AML-193 (cell line): ENCODE measurements at regions not wholly inside any gene's neighbourhood (a gene's known extent, or its start where the extent isn't known, plus 50 kb on each side); places are given as distances from the start of the nearest gene placed in this dataset.

Experiments
- DNase-seq, 2 experiments: peaks; one replicate each; lab custom pipeline; 2025; lab: John Stamatoyannopoulos, UW

DNA sequence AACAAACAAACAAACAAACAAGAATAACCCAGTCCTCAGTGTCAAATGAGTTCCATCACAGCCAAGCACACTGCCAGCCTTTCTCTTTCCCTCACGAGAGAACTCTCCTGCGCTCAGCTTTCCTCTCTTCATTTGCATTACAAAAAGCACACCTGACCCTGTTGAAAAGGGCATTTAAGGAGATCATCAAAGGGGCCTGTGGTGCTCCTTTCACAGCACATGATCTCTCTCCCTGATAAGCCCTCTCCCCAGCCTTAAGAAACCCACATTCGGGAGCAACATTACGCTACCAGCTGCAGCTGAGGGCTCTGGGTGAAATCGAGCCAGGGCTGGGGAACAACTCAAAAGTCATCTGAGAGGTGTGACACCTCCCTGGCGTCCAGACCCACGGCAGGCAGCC lies 165.6 kb upstream of the TMCC3 start:
- no peak for DNase-seq

GRCh38 chr12:94815450-94815849 lies 165.1 kb upstream of the TMCC3 start:
- no peak for DNase-seq

- DNase-seq, result no peak
Observed at GRCh38 chr12:94813314-94813713, 163.0 kb upstream of the TMCC3 start.

GRCh38 chr12:94812345-94812744 lies 162.0 kb upstream of the TMCC3 start:
- DNase-seq, result no peak

- no peak for DNase-seq
Observed at GRCh38 chr12:94811611-94812010, 161.3 kb upstream of the TMCC3 start.

DNA sequence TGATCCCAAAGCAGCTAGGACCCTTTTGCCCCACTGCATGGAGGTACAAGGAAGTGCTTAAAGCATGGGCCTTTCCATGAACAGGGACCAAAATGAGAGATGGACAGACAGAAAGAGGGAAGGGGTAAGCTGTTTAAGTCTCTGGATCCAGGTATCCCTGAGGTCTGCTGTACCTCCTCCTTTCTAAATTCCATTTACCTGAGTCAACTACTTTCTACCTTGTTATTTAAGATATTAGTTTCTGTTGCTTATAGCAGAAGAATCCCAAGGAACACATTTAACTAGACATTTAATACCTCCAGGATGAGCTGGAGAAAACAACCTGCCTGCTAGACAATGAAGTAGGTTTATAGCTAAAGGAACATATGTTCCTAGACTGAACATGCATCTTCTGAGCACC lies 157.6 kb upstream of the TMCC3 start:
- no peak for DNase-seq

DNA sequence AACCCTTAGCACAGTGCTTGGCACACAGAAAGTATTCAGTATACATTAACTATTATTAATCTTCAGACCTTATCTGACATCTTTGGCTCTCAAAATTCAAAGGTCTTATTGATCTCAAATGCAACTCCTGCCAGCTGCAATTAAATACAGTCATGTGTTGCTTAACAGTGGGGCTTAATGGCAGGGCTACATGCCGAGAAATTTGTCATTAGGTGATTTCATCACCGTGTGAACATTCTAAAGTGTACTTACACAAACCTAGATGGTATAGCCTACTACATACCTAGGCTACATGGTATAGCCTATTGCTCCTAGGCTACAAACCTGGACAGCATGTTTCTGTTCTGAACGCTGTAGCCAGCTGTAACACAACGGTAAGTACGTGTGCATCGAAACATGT lies 156.3 kb upstream of the TMCC3 start:
- no peak for DNase-seq

DNA sequence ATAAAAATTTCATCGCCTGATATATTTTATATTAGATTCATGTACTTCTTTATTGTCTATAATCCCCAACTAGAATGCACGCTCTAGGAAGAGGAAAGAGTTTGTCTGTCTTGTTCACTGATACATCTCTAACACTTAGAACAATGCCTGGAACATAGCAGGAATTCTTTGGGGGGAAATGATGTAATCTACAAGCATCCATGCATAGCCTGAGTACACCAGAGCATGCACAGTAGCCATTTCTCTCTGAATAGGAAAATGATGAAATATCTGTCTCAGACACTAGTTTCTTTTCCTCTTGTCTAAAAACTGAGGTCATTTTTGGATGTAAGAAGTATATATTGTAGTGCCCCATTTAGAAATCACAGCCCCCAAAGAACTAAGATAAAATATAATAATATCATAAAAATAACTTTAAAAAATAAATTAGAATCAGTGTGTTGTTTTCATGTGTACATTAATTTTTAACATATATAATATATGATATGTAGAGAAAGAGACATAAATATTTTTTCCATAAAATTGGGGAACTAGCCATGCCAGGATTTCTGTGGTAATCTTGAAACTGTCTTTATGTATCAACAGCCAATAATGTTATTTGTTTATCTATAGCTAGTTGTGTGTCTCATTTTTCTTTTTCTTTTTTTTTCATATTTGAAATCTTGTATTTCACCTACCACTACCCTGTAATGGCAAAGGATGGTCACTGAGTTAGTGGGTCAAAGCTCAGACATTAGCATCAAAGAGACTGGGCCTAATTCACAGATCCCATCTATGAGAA lies 155.6 kb upstream of the TMCC3 start:
- no peak for DNase-seq

GRCh38 chr12:94803939-94804338 lies 153.6 kb upstream of the TMCC3 start:
- DNase-seq, result no peak

DNA sequence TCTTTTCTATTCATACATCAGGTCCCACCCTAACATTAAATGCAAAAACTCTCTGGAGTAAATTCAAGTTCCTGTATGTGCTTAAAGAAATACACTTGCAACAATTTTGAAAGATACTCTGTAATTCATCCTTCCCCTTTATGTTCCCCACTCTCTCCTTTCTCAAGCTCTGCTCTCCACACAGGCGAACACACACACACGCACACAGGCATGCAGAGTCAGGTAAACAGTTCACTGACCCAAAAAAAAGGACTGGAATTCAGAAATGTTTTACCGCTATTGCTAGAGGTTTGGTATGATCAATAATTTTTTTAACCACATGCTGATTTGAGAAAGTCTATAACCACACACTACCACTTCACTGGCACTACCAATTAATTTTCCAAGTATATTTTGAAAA lies 152.4 kb upstream of the TMCC3 start:
- DNase-seq, result no peak

- DNase-seq, result no peak
Observed at GRCh38 chr12:94801745-94802144, 151.4 kb upstream of the TMCC3 start.

DNA sequence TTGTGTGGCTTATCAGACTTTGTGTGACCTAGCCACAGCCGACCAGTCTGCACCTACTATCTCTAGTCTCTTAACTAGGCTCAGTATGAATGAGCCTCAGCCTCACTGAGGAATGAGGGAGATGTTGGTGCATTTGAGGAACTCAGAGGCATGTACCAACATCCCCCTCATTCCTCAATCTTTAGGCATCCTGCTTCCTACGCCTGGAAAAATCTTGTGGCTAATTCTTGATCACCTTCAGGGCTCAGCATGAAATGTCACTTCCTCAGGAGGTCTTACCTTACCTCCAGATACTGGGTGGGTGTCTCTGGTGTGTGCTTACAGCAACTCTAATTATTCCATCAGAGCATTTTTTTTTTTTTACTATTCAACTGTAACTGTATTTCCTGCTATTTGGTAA lies 148.8 kb upstream of the TMCC3 start:
- no peak for DNase-seq

DNA sequence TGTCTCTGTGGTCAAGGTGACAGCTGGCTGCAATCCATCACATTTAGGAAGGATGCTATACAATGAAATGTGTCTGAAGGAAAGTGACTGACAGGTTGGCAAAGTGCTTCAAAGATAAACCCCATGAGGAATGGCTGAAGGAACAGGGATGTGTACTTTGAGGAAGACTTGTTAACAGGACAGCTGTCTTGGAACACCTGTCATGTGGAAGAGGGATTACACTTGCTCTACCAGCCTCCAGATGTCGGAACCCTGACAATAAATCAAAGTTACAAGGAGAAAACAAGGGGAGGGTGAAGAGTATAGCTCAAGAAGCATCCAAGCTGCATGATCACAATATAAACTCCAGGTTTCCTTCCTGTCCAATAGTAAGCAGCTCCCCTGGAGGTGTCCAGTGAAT lies 147.8 kb upstream of the TMCC3 start:
- DNase-seq, result no peak

- no peak for DNase-seq
Observed at GRCh38 chr12:94795520-94795919, 145.2 kb upstream of the TMCC3 start.

DNA sequence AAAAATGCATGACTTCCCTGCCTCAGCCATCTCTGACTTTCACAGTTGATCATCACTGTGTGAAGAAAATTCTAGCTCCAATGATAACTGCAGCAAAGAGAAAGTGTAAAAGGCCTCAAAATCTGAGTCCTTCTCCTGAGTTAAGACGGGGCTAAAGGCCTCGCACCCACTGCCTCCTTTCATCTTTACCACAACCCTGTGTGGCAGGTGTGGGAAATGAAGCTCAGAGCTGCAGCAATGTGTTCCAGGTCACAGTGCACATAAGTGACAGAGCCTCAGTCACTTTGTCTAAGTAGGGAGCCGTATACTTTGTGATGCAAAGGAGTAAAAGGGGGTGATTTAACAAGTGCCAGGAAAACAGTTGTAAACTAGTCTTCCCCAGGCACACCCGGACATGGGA lies 144.7 kb upstream of the TMCC3 start:
- no peak for DNase-seq

DNA sequence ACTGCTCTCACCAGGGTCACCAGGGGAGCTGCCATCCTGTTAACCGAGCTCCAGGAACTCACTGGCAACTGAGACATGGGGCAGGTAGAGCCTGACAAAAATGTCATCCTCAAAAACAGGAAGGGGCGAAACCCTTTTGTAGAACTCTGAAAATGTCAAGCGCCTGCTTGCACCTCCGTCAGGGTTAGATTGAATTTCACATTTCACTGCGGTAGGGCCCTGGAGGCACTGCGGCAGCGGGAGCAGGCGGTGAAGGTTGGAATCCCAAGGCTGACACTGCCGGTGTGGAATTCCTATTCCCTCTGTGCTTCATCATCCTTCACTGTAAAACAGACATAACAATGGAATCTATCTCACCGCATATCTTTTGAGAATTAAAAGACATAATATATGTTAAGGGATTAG lies 142.8 kb upstream of the TMCC3 start:
- no peak for DNase-seq

DNA sequence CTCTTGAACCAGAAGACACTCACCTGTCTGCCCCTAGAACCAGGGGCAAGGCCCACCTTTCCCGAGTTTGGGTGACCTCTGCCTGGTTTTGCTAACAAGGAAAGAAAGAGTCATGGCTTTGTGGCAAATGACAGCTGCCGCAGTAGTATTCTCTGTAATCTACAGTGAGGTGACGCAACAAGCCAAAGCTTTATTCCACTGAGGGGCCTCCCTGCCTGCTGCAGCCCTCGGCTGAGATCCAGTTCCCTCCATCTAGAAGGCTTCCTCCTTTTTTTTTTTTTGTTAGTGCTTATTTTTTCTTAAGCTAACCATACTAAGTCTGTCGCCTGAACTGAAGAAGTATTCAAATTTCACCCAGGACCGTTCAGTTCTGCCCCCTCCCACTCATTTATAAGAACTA lies 142.3 kb upstream of the TMCC3 start:
- DNase-seq, result no peak

- DNase-seq, result no peak
Observed at GRCh38 chr12:94791933-94792332, 141.6 kb upstream of the TMCC3 start.

DNA sequence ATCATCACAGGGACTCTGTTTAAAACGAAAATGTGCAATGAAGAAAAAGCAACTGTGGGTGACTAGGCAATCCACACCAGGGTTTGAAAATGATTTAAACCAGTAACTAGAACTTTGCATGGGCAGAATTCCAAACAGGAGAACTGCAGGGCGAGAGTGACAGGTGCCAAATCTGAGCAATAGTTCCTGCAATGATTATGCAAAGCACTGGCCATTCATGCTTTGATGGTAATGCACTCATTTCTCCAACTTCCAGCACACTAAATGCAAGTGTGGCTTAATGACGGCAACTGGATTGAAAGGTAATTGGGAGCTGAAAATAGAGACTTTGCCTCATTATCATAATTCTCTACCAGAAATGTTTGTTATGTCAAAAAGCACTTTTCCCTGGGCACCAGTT lies 140.5 kb upstream of the TMCC3 start:
- DNase-seq, result no peak

GRCh38 chr12:94790370-94790769 lies 140.0 kb upstream of the TMCC3 start:
- no peak for DNase-seq

DNA sequence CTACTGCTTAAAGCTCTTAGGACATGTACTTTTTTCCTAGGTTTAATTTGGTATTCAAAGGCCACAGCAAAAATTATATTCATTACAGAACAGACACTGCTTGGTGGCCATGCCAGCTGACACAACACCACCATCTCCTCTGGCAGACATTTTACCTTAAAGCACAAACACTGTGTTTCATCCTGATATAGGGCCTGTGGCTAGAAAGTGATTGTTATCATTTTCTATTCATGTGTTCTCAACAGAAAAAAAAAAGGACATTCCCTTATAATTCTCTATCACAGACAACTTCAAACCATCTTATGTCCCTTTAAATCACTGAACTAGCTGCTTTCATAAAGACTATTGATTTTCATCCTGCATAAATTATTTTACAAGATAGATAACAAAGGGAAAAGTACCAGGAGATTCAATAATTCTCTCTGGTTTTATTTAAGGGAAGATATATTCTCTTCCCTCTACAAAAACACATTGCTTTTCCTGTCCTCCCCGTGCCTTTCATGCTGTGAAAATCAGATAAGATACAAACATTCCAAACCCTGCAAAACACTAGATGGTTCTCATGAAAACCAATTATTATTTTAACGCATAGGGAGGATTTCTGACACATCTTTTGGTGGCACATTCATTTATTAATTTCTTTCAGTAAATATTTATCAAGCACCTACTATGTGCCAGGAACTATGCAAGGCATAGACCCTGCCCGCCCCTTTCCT lies 139.3 kb upstream of the TMCC3 start:
- no peak for DNase-seq

GRCh38 chr12:94788298-94788697 lies 137.9 kb upstream of the TMCC3 start:
- DNase-seq, result no peak

DNA sequence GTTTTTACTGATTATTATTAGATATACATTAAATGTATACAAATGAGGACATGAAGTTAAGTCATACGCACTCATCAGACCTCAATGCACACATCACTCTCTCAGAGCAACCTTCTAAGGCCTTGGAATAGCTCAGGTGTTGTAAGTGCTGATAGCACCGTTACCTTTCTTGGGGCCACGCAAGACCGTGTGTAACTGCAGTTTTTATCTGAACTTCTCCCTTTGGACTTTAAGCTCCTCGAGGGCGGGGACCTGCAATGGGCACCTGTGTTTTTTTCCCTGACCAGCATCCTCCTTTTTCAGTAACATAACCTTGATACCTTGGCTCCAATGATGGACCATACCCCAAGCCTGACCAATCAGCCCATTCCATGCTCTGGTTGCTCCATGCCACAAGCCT lies 136.5 kb upstream of the TMCC3 start:
- no peak for DNase-seq

DNA sequence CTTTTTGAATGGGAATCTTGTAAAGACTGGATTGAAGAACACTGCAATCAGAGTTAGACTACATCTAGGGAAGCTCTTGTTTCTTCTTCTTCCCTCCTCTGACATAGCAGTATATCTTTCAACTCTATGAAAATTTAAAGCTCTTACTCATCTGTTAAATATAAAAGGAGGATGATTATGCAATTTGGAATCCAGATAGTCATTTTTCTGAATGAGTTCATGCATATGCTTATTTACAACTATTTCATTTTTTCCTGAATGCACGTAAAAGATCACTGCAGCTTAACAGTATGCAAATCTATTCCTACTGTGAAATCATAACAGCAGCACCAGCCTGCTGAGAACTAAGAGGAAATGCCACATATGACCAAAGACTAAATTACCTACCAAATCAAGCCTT lies 133.5 kb upstream of the TMCC3 start:
- no peak for DNase-seq
